ENCODE measurements at regions not wholly inside any gene's neighbourhood (a gene's known extent, or its start where the extent isn't known, plus 50 kb on each side); places are given as distances from the start of the nearest gene placed in this dataset.

- TF ChIP-seq YY1 (IDR thresholded peaks at IDR 0.05; ENCODE audit: insufficient read depth, insufficient read length), result no peak
- no peak for TF ChIP-seq SUZ12 (IDR thresholded peaks at IDR 0.05; ENCODE audit: extremely low read depth, insufficient read depth, insufficient read length)
- no peak for TF ChIP-seq ZNF274 (IDR thresholded peaks at IDR 0.05; ENCODE audit: low read depth, low read length)
- no peak for DNase-seq (ENCODE audit: low read depth, low spot score)
- no peaks in the 10 kb centered on the region for H3K27me3 ChIP-seq (ENCODE audit: insufficient read depth, insufficient read length)
- no peak overlapping the region for H3K9ac ChIP-seq (ENCODE audit: insufficient read length, low read depth)
- peaks cover 11% of the 10 kb centered on the region for H3K4me1 ChIP-seq (ENCODE audit: insufficient read depth, insufficient read length)
- no peak overlapping the region for H3K4me3 ChIP-seq (ENCODE audit: insufficient read length, low read depth)
- no peaks in the 10 kb centered on the region for H3K36me3 ChIP-seq (ENCODE audit: insufficient read depth, insufficient read length, low read length)
- no peaks in the 10 kb centered on the region for H3K9me3 ChIP-seq (ENCODE audit: insufficient read depth, low read length)
Measured at GRCh38 chr1:29669158-29669871, 433.0 kb downstream of the PTPRU start.

DNA sequence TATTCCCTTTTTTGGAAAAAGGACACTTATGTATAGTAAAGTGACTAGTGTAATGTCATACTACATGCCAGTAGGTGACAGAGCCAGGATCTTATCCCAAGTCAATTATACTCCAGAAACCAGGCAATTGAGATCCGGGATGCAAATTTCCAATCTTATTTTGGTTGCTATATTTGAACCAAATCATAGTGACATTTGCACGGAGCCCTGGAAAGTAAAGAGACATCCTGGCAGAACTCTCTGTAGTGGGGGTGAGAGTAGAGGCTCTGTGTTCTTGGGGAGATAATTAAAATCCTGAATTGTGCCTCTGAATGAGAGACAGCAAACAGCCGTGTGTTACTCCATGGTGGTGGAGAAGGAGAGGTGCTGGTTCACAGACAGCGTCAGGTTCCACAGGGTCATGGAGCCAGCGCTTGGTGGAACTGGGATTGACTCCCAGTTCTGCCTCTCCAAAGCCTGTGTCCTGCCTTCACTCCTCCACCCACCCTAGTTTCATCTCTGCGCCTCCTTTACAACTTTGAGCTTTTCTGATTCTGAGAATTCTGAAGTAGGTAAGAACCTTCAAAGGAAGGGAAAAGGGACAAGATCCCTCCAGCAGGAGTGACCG, 432.3 kb downstream of the PTPRU start:
- DNase-seq (ENCODE audit: low read depth, low spot score), result no peak
- no peak overlapping the region for H3K9ac ChIP-seq (ENCODE audit: insufficient read length, low read depth)
- no peaks in the 10 kb centered on the region for H3K9me3 ChIP-seq (ENCODE audit: insufficient read depth, low read length)
- no peak for TF ChIP-seq ZNF274 (IDR thresholded peaks at IDR 0.05; ENCODE audit: low read depth, low read length)
- no peak for TF ChIP-seq SUZ12 (IDR thresholded peaks at IDR 0.05; ENCODE audit: extremely low read depth, insufficient read depth, insufficient read length)
- TF ChIP-seq YY1 (IDR thresholded peaks at IDR 0.05; ENCODE audit: insufficient read depth, insufficient read length), result no peak
- H3K4me1 ChIP-seq (ENCODE audit: insufficient read depth, insufficient read length), result peaks cover 14% of the 10 kb centered on the region
- H3K27me3 ChIP-seq (ENCODE audit: insufficient read depth, insufficient read length), result no peaks in the 10 kb centered on the region
- no peaks in the 10 kb centered on the region for H3K36me3 ChIP-seq (ENCODE audit: insufficient read depth, insufficient read length, low read length)
- no peak overlapping the region for H3K4me3 ChIP-seq (ENCODE audit: insufficient read length, low read depth)

GRCh38 chr1:29667951-29668350, 431.6 kb downstream of the PTPRU start:
- TF ChIP-seq SUZ12 (IDR thresholded peaks at IDR 0.05; ENCODE audit: extremely low read depth, insufficient read depth, insufficient read length) (no peak), ZNF274 (IDR thresholded peaks at IDR 0.05; ENCODE audit: low read depth, low read length) (no peak), YY1 (IDR thresholded peaks at IDR 0.05; ENCODE audit: insufficient read depth, insufficient read length) (no peak)
- peaks cover 12% of the 10 kb centered on the region for H3K4me1 ChIP-seq (ENCODE audit: insufficient read depth, insufficient read length)
- H3K36me3 ChIP-seq (ENCODE audit: insufficient read depth, insufficient read length, low read length), result no peaks in the 10 kb centered on the region
- DNase-seq (ENCODE audit: low read depth, low spot score), result no peak
- no peak overlapping the region for H3K4me3 ChIP-seq (ENCODE audit: insufficient read length, low read depth)
- no peaks in the 10 kb centered on the region for H3K9me3 ChIP-seq (ENCODE audit: insufficient read depth, low read length)
- H3K9ac ChIP-seq (ENCODE audit: insufficient read length, low read depth), result no peak overlapping the region
- no peaks in the 10 kb centered on the region for H3K27me3 ChIP-seq (ENCODE audit: insufficient read depth, insufficient read length)

DNA sequence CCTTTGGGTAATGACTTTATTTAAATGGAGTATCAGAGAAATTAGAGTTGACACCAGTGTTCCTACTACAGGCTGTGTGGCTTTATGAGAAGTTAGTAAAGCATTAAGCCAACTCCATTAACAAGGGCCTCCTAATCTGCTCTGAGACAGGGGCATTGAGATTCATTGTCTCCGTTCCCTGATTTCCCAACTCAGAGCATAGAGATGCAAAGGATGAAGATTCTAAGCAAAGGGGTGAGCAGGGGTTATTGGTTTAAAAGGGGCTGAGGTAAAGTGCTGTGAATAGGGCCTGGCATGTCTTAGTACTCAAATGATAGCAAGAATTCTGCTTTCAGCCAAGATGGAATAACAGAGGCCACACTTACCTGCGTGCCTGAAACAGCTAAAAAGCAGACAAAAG, 428.4 kb downstream of the PTPRU start:
- DNase-seq (ENCODE audit: low read depth, low spot score), result peak; percentile 81
- H3K4me1 ChIP-seq (ENCODE audit: insufficient read depth, insufficient read length), result peaks cover 11% of the 10 kb centered on the region
- no peaks in the 10 kb centered on the region for H3K36me3 ChIP-seq (ENCODE audit: insufficient read depth, insufficient read length, low read length)
- TF ChIP-seq ZNF274 (IDR thresholded peaks at IDR 0.05; ENCODE audit: low read depth, low read length) (no peak), SUZ12 (IDR thresholded peaks at IDR 0.05; ENCODE audit: extremely low read depth, insufficient read depth, insufficient read length) (no peak), YY1 (IDR thresholded peaks at IDR 0.05; ENCODE audit: insufficient read depth, insufficient read length) (no peak)
- no peak overlapping the region for H3K4me3 ChIP-seq (ENCODE audit: insufficient read length, low read depth)
- H3K27me3 ChIP-seq (ENCODE audit: insufficient read depth, insufficient read length), result no peaks in the 10 kb centered on the region
- H3K9ac ChIP-seq (ENCODE audit: insufficient read length, low read depth), result no peak overlapping the region
- H3K9me3 ChIP-seq (ENCODE audit: insufficient read depth, low read length), result peaks cover 7% of the 10 kb centered on the region; the same call in 1 of the 2 replicates

- H3K9me3 ChIP-seq (ENCODE audit: insufficient read depth, low read length), result peaks cover 13% of the 10 kb centered on the region; the same call in 1 of the 2 replicates
Measured at GRCh38 chr1:29658688-29659087, 422.4 kb downstream of the PTPRU start.

GRCh38 chr1:29657816-29658215, 421.5 kb downstream of the PTPRU start:
- no peak overlapping the region for H3K9ac ChIP-seq (ENCODE audit: insufficient read length, low read depth)
- no peaks in the 10 kb centered on the region for H3K27me3 ChIP-seq (ENCODE audit: insufficient read depth, insufficient read length)
- H3K4me1 ChIP-seq (ENCODE audit: insufficient read depth, insufficient read length), result peaks cover 5% of the 10 kb centered on the region
- TF ChIP-seq YY1 (IDR thresholded peaks at IDR 0.05; ENCODE audit: insufficient read depth, insufficient read length), result no peak
- no peak for TF ChIP-seq SUZ12 (IDR thresholded peaks at IDR 0.05; ENCODE audit: extremely low read depth, insufficient read depth, insufficient read length)
- no peak for TF ChIP-seq ZNF274 (IDR thresholded peaks at IDR 0.05; ENCODE audit: low read depth, low read length)
- peaks cover 13% of the 10 kb centered on the region; the same call in 1 of the 2 replicates for H3K9me3 ChIP-seq (ENCODE audit: insufficient read depth, low read length)
- H3K36me3 ChIP-seq (ENCODE audit: insufficient read depth, insufficient read length, low read length), result no peaks in the 10 kb centered on the region
- no peak overlapping the region for H3K4me3 ChIP-seq (ENCODE audit: insufficient read length, low read depth)
- DNase-seq (ENCODE audit: low read depth, low spot score), result no peak

More at GRCh38 chr1:29658688-29659087, 422.4 kb downstream of the PTPRU start:
- H3K9ac ChIP-seq (ENCODE audit: insufficient read length, low read depth), result no peak overlapping the region
- no peak overlapping the region for H3K4me3 ChIP-seq (ENCODE audit: insufficient read length, low read depth)
- no peak for DNase-seq (ENCODE audit: low read depth, low spot score)
- TF ChIP-seq YY1 (IDR thresholded peaks at IDR 0.05; ENCODE audit: insufficient read depth, insufficient read length), result no peak
- no peak for TF ChIP-seq ZNF274 (IDR thresholded peaks at IDR 0.05; ENCODE audit: low read depth, low read length)
- no peak for TF ChIP-seq SUZ12 (IDR thresholded peaks at IDR 0.05; ENCODE audit: extremely low read depth, insufficient read depth, insufficient read length)
- no peaks in the 10 kb centered on the region for H3K27me3 ChIP-seq (ENCODE audit: insufficient read depth, insufficient read length)
- H3K4me1 ChIP-seq (ENCODE audit: insufficient read depth, insufficient read length), result peaks cover 8% of the 10 kb centered on the region
- H3K36me3 ChIP-seq (ENCODE audit: insufficient read depth, insufficient read length, low read length), result no peaks in the 10 kb centered on the region

All from NT2/D1 (cell line).